NCI-H2196 (cell line): ENCODE measurements at regions not wholly inside any gene's neighbourhood (a gene's known extent, or its start where the extent isn't known, plus 50 kb on each side); places are given as distances from the start of the nearest gene placed in this dataset.

Experiments used
- DNase-seq: peaks from one replicate; lab custom pipeline; 2025; ENCODE audit not compliant: unreplicated experiment; lab: John Stamatoyannopoulos, UW

DNA sequence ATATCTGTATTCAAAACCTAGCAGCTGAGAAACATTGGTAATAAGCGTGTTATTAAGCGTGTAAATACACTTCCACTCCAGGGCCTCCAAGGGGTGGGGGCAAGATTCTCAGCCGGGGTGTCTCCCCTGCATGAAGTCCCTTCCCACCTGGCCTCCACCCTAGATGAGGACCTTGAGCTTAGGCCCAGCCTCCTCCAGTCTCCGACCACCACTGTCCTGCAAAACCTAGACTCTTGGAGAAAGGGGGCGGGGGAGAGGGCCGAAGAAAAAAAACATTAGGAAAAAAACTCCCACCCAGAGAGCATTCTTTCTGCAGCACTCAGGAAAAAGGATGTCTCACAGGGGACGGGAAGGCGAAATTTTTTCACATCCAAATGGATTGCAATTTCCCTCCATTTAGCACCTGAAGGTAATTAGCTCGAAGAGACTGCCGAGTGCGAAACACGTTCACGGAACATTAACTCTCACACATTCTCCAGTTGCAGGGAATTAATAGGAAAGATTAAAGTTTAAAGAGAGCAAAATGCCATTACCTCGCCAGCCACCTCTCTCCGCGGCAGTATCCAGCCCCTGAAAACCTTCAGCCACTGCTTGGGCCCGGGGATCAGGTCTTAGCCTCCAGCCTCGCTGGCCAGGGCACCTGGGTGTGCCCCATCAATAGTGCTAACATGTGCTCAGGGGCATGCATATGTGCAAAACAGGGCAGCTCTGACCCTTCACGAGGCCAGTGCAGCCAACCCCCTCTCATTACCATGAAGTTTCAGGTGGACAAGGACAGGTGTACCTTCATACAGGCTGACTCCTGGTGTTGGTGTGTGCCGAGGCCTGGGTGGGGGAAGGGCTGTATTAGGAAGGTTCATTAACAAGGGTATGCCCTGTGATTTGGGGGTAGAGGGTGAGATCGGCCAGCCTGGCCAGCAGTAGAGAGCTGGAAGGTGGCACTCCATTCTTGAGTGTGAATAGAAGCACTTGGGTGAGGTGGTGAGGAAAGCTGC, 77.2 kb downstream of the HIF1AN start:
- DNase-seq = no peak

GRCh38 chr10:100613846-100614245, 78.1 kb downstream of the HIF1AN start:
- DNase-seq = no peak

DNA sequence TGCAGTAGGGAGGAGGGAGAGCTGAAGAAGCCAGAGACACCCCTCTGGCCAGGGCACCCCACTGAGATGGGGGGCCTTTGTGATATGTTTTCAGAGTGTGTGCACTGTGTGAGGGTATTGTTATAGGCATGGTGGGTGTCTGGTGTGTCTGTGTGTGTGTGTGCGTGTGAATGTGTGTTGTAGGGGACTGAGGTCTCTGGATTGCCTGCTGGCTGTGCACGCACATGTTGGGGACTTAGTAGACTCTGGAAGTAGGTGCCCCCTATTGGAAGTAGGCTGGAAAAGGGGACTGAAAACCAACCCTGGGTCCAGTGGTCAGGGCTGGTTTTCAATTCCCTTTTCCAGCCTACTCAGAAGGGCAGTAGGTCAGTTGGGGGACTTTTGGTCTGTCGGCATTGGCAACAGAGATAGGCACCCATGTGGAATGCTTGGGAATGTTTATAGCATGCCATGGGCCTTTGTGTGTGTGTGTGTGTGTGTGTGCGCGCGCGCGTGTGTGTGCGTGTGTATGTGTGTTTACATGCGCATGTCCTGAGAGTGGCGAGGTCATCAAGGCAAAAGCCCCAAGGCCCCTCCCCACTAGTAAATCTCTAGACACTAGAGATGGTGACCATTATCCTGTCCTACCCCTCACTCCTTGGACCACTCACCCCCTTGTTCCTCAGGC, 78.8 kb downstream of the HIF1AN start:
- DNase-seq = no peak

- DNase-seq = no peak
These were observed 79.5 kb downstream of the HIF1AN start for GRCh38 chr10:100615241-100615640.

GRCh38 chr10:100615908-100616307, 80.2 kb downstream of the HIF1AN start:
- DNase-seq = no peak

DNA sequence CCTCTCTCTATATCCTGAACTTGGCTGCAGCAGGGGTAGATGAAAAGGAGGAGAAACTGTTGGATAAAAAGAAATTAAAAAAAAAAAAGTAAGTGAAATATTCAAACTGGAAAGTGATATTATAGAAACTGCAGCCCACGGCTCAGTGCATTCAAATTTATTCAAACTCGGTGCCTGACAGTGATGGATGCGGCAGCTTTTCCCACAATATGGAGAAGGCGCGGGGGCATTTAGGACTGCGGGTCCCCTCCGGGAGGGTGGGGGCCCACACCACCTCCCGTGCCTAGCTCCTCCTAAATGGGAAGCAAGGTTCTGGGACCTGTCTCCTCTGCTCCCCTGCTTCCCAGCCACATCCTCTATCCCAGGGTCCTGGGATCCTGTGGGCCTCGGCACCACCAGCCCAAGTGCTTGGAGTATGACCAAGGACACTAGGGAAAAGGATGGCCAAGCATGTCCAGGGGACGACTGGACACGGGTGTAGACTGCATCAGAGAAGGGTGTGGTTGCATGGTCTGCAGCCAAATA, 82.4 kb downstream of the HIF1AN start:
- DNase-seq = no peak

GRCh38 chr10:100618632-100619255, 83.0 kb downstream of the HIF1AN start:
- DNase-seq = no peak

- no peak for DNase-seq
These were observed 84.5 kb downstream of the HIF1AN start for GRCh38 chr10:100620087-100620835.

GRCh38 chr10:100621360-100622205, 85.8 kb downstream of the HIF1AN start:
- no peak for DNase-seq

- DNase-seq = no peak
These were observed 87.2 kb downstream of the HIF1AN start for GRCh38 chr10:100622946-100623345.

DNA sequence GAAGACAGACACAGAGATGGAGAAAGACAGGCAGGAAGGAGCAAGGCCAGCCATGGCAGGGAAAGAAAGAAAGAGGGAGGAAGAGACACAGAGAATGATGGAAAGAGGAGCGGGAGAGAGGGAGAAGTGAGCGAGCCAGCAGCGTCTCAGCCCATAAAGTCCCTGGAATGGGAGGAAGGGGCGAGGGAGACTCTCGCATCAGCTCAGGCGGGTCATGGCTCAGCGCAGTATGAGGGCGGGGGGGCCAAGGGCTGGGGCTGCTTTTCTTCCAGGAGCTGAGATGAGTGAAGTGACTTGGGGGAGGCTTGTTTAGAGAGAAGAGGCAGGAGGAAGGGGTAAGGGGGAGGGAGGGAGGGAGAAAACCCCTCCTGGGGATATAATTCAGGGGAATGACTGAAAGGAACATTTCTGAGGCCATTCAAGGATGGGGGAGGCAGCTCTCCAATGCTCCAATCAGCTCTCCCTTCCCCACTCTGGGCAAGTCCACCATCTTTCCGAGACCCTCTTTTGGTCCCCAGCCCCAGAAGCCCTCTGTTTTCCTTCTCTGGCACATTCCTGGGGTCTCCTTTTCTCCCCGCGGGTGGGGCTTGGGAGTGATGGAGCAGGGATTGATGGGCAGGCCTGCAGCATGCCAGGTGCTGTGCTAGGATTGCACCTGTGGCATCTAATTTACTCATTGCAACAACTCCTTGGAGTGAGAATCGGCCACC, 87.9 kb downstream of the HIF1AN start:
- DNase-seq = no peak

DNA sequence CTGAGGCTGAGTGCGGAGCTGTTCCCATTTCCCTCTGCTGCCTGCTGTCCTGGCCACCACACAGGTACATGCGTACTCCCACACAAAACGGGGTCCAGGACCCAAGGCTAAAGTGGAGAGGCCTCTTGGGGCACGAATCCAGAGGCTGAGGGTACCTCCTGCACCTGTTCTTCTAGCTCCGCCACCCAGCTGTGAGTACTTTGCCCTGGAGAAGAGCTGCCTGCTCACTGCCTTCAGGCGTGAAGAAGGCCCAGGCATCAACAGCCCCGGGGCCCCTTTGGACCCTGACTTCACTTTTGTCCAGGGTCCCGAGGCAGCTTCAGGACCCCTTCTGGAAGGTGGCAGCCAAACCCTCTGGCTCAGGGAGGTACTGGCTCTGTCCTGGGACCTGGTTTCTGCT, 88.6 kb downstream of the HIF1AN start:
- DNase-seq = no peak

- DNase-seq = no peak
These were observed 90.1 kb downstream of the HIF1AN start for GRCh38 chr10:100625816-100626215.

GRCh38 chr10:100628061-100628460, 92.3 kb downstream of the HIF1AN start:
- DNase-seq = no peak

DNA sequence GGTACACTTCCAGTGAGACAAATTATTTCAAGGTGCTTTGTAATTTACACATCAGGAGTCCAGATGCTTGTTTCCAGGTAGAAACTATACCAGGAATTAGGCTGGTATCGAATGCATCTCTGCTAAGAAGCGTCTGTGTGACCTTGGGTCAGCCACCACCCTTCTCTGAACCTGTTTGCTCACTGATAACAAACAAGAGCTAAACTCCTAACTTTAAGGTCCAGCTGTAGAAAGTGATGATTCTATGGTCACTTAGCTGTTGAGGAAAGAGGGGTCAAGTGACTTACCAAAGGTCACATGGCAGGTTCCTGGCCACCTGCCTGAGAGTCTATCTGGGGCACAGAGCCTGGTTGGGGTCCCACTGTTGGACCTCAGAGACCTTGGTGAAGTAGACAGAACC, 95.4 kb downstream of the HIF1AN start:
- DNase-seq = no peak

- no peak for DNase-seq
These were observed 96.3 kb downstream of the HIF1AN start for GRCh38 chr10:100632027-100632426.

DNA sequence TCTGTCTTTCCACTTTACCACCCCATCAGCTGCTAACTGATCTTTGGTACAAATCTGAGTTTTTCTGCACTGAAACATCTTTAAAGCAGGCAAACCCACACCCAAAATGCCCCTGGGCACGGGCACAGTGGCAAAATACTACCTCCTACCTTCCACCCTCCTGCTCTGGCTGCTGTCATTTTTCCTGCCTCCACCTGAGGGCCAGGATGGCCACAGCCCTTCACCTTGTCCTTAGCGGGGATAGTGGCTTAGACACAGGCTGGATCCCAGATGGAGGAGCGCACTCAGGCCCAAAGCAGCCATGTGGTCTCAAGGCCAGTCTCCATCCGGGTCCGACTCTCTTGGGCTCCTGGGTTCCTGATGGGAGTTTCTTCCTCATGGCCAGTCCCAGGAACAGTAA, 98.3 kb downstream of the HIF1AN start:
- no peak for DNase-seq

- DNase-seq = no peak
These were observed 101.3 kb downstream of the HIF1AN start for GRCh38 chr10:100636848-100637553.

GRCh38 chr10:100637785-100638184, 102.0 kb downstream of the HIF1AN start:
- DNase-seq = no peak
